ENCODE measurements at regions not wholly inside any gene's neighbourhood (a gene's known extent, or its start where the extent isn't known, plus 50 kb on each side); places are given as distances from the start of the nearest gene placed in this dataset.

- Histone ChIP-seq H3K36me3 (replicated peaks in 1 of 2; ENCODE audit: control insufficient read depth in 1 of 2, insufficient read depth in 2 of 2, low read length in 1 of 2) (no peaks in the 10 kb centered on the region), H3F3A (replicated peaks; ENCODE audit: insufficient read depth) (no peaks in the 10 kb centered on the region), H3K79me2 (ENCODE audit: insufficient read depth) (no peaks in the 10 kb centered on the region), H3K4me2 (no peak overlapping the region), H3K4me1 (ENCODE audit: control insufficient read depth in 1 of 2, insufficient read depth in 2 of 2, low read depth in 1 of 2, low read length in 1 of 2) (no peaks in the 10 kb centered on the region), H4K20me1 (ENCODE audit: insufficient read depth) (no peaks in the 10 kb centered on the region), H3K27me3 (ENCODE audit: insufficient read depth) (peaks cover 9% of the 10 kb centered on the region; the same call in 1 of the 2 replicates), H3K9me2 (no peaks in the 10 kb centered on the region), H3K27ac (ENCODE audit: low read depth in 2 of 2, low read length in 1 of 2) (no peak overlapping the region), H3K9me3 (no peaks in the 10 kb centered on the region), H3K9ac (no peak overlapping the region), H3K4me3 (ENCODE audit: low read depth in 2 of 2, low read length in 1 of 2) (no peak overlapping the region), H2AFZ (ENCODE audit: low read depth) (no peak overlapping the region)
- no peak for TF ChIP-seq JUND (IDR thresholded peaks at IDR 0.05)
- no peak for TF ChIP-seq RXRA (IDR thresholded peaks at IDR 0.05; ENCODE audit: borderline replicate concordance, low read depth)
- TF ChIP-seq EP300 (IDR thresholded peaks at IDR 0.05; ENCODE audit: borderline replicate concordance in 1 of 2, low read depth in 1 of 2, low read length in 1 of 2), result no peak
- no peak for TF ChIP-seq POLR2AphosphoS5 (IDR thresholded peaks at IDR 0.05; ENCODE audit: low read depth, low read length)
- no peak for TF ChIP-seq GABPA (IDR thresholded peaks at IDR 0.05; ENCODE audit: low read depth)
- TF ChIP-seq GATA2 (CRISPR knock-in tag; IDR thresholded peaks at IDR 0.05), result no peak
- TF ChIP-seq RCOR1 (IDR thresholded peaks at IDR 0.05; ENCODE audit: low read length), result no peak
- no peak for TF ChIP-seq USF1 (IDR thresholded peaks at IDR 0.05; ENCODE audit: borderline replicate concordance, low read depth)
- TF ChIP-seq PBX3 (IDR thresholded peaks at IDR 0.05), result no peak
- no peak for TF ChIP-seq RAD21 (IDR thresholded peaks at IDR 0.05; ENCODE audit: low read length)
- TF ChIP-seq ELF1 (IDR thresholded peaks at IDR 0.05), result no peak
- no peak for TF ChIP-seq TAF1 (IDR thresholded peaks at IDR 0.05; ENCODE audit: borderline replicate concordance, low read depth, low read length)
- no peak for TF ChIP-seq REST (IDR thresholded peaks at IDR 0.05; ENCODE audit: low read depth, low read length)
- no peak for TF ChIP-seq NRF1 (IDR thresholded peaks at IDR 0.05; ENCODE audit: low read depth, low read length)
- no peak for TF ChIP-seq YY1 (IDR thresholded peaks at IDR 0.05; ENCODE audit: low read depth)
- no peak for TF ChIP-seq RFX5 (IDR thresholded peaks at IDR 0.05; ENCODE audit: low read length)
- TF ChIP-seq MXI1 (IDR thresholded peaks at IDR 0.05; ENCODE audit: low read depth, low read length), result no peak
- TF ChIP-seq TCF12 (IDR thresholded peaks at IDR 0.05), result no peak
- TF ChIP-seq EZH2phosphoT487 (IDR thresholded peaks at IDR 0.05; ENCODE audit: borderline replicate concordance, low read depth), result no peak
- no peak for TF ChIP-seq NFIC (IDR thresholded peaks at IDR 0.05; ENCODE audit: borderline replicate concordance)
- DNase-seq, result no peak
- ChIA-PET CTCF (no interaction called here), POLR2A (no interaction called here)
- 0% methylated on average over 2 of the region's 2 CpGs for WGBS (ENCODE audit: low lambda C conversion rate)
Observed at GRCh38 chr4:22246847-22247246, 269.0 kb downstream of the ADGRA3 start.
